Muscle layer of duodenum (tissue), 2 donors: ENCODE measurements at regions not wholly inside any gene's neighbourhood (a gene's known extent, or its start where the extent isn't known, plus 50 kb on each side); places are given as distances from the start of the nearest gene placed in this dataset.
A peak's percentile ranks its signal among the peaks of the same experiment; 100 is the strongest.

ENCODE experiments used
- H3K27ac ChIP-seq: one replicate; pipeline ENCODE4 v1.7.0; 2013; ENCODE audit warnings: mild to moderate bottlenecking, low read length
- H3K27me3 ChIP-seq: one replicate; pipeline ENCODE4 v1.7.0; 2013; ENCODE audit warnings: low read depth, mild to moderate bottlenecking, control low read depth, low read length
- H3K36me3 ChIP-seq, 2 donors: one replicate each; pipeline ENCODE4 v1.7.0; 2013; ENCODE audit warnings: low read length in 2 of 2, control low read depth in 1 of 2, mild to moderate bottlenecking in 1 of 2; ENCODE audit not compliant: insufficient read depth in 2 of 2, control insufficient read depth in 1 of 2
- H3K4me1 ChIP-seq, 2 donors: one replicate each; pipeline ENCODE4 v1.7.0; 2013; ENCODE audit warnings: low read length in 2 of 2, mild to moderate bottlenecking in 2 of 2, control low read depth in 1 of 2, moderate library complexity in 1 of 2; ENCODE audit not compliant: insufficient read depth in 2 of 2, control insufficient read depth in 1 of 2
- H3K4me3 ChIP-seq, 2 donors: one replicate each; pipeline ENCODE4 v1.7.0; 2013; ENCODE audit warnings: low read length in 2 of 2, low read depth in 1 of 2, mild to moderate bottlenecking in 1 of 2
- H3K9me3 ChIP-seq, 2 donors: one replicate each; pipeline ENCODE4 v1.7.0; 2013; ENCODE audit warnings: low read length in 2 of 2, control low read depth in 1 of 2, mild to moderate bottlenecking in 1 of 2; ENCODE audit not compliant: control insufficient read depth in 1 of 2
- donor health status: healthy.

GRCh38 chr2:104430852-104431251, 423.1 kb upstream of the POU3F3 start:
- Histone ChIP-seq H3K36me3 (no peaks in the 10 kb centered on the region), H3K9me3 (no peaks in the 10 kb centered on the region), H3K27ac (no peak overlapping the region), H3K4me3 (no peak overlapping the region), H3K27me3 (no peaks in the 10 kb centered on the region), H3K4me1 (no peaks in the 10 kb centered on the region)

GRCh38 chr2:104431701-104432121, 422.2 kb upstream of the POU3F3 start:
- no peak overlapping the region for H3K27ac ChIP-seq
- H3K36me3 ChIP-seq: no peaks in the 10 kb centered on the region
- H3K27me3 ChIP-seq: no peaks in the 10 kb centered on the region
- no peaks in the 10 kb centered on the region for H3K4me1 ChIP-seq
- no peak overlapping the region for H3K4me3 ChIP-seq
- H3K9me3 ChIP-seq: no peaks in the 10 kb centered on the region

GRCh38 chr2:104432401-104432800, 421.5 kb upstream of the POU3F3 start:
- H3K36me3 ChIP-seq: no peaks in the 10 kb centered on the region
- no peaks in the 10 kb centered on the region for H3K27me3 ChIP-seq
- H3K27ac ChIP-seq: no peak overlapping the region
- no peaks in the 10 kb centered on the region for H3K9me3 ChIP-seq
- no peak overlapping the region for H3K4me3 ChIP-seq
- no peaks in the 10 kb centered on the region for H3K4me1 ChIP-seq

GRCh38 chr2:104432991-104433390, 420.9 kb upstream of the POU3F3 start:
- no peaks in the 10 kb centered on the region for H3K36me3 ChIP-seq
- H3K4me1 ChIP-seq: no peaks in the 10 kb centered on the region
- no peak overlapping the region for H3K4me3 ChIP-seq
- H3K9me3 ChIP-seq: no peaks in the 10 kb centered on the region
- H3K27me3 ChIP-seq: no peaks in the 10 kb centered on the region
- H3K27ac ChIP-seq: no peak overlapping the region

- Histone ChIP-seq H3K4me3 (no peak overlapping the region), H3K27ac (no peak overlapping the region), H3K4me1 (no peaks in the 10 kb centered on the region), H3K9me3 (no peaks in the 10 kb centered on the region), H3K27me3 (no peaks in the 10 kb centered on the region), H3K36me3 (no peaks in the 10 kb centered on the region)
Measured at GRCh38 chr2:104433657-104434056, 420.3 kb upstream of the POU3F3 start.

GRCh38 chr2:104434318-104434792, 419.6 kb upstream of the POU3F3 start:
- no peaks in the 10 kb centered on the region for H3K27me3 ChIP-seq
- no peaks in the 10 kb centered on the region for H3K9me3 ChIP-seq
- peak overlapping the region; percentile 46 to 49 for H3K4me3 ChIP-seq
- no peak overlapping the region for H3K27ac ChIP-seq
- H3K4me1 ChIP-seq: no peaks in the 10 kb centered on the region
- no peaks in the 10 kb centered on the region for H3K36me3 ChIP-seq

GRCh38 chr2:104434966-104435365, 418.9 kb upstream of the POU3F3 start:
- H3K9me3 ChIP-seq: no peaks in the 10 kb centered on the region
- H3K27ac ChIP-seq: no peak overlapping the region
- H3K27me3 ChIP-seq: no peaks in the 10 kb centered on the region
- no peaks in the 10 kb centered on the region for H3K4me1 ChIP-seq
- H3K4me3 ChIP-seq: peak overlapping the region in 1 of 2 donors; percentile 49
- no peaks in the 10 kb centered on the region for H3K36me3 ChIP-seq

- H3K4me3 ChIP-seq: no peak overlapping the region
Measured at GRCh38 chr2:104438481-104438880, 415.4 kb upstream of the POU3F3 start.

GRCh38 chr2:104443145-104443544, 410.8 kb upstream of the POU3F3 start:
- H3K9me3 ChIP-seq: no peaks in the 10 kb centered on the region
- H3K4me3 ChIP-seq: no peak overlapping the region
- no peak overlapping the region for H3K27ac ChIP-seq

More at GRCh38 chr2:104438481-104438880, 415.4 kb upstream of the POU3F3 start:
- H3K36me3 ChIP-seq: no peaks in the 10 kb centered on the region
- no peak overlapping the region for H3K27ac ChIP-seq
- no peaks in the 10 kb centered on the region for H3K9me3 ChIP-seq
- H3K4me1 ChIP-seq: no peaks in the 10 kb centered on the region
- no peaks in the 10 kb centered on the region for H3K27me3 ChIP-seq

GRCh38 chr2:104444392-104444791, 409.5 kb upstream of the POU3F3 start:
- Histone ChIP-seq H3K9me3 (no peaks in the 10 kb centered on the region), H3K27ac (no peak overlapping the region), H3K4me3 (no peak overlapping the region), H3K4me1 (no peaks in the 10 kb centered on the region), H3K36me3 (no peaks in the 10 kb centered on the region), H3K27me3 (no peaks in the 10 kb centered on the region)

More at GRCh38 chr2:104443145-104443544, 410.8 kb upstream of the POU3F3 start:
- Histone ChIP-seq H3K4me1 (no peaks in the 10 kb centered on the region), H3K27me3 (no peaks in the 10 kb centered on the region), H3K36me3 (no peaks in the 10 kb centered on the region)

GRCh38 chr2:104444889-104445288, 409.0 kb upstream of the POU3F3 start:
- Histone ChIP-seq H3K4me3 (no peak overlapping the region), H3K27me3 (no peaks in the 10 kb centered on the region), H3K27ac (no peak overlapping the region), H3K36me3 (no peaks in the 10 kb centered on the region), H3K9me3 (no peaks in the 10 kb centered on the region), H3K4me1 (no peaks in the 10 kb centered on the region)

GRCh38 chr2:104447831-104448434, 406.0 kb upstream of the POU3F3 start:
- H3K9me3 ChIP-seq: no peaks in the 10 kb centered on the region
- no peaks in the 10 kb centered on the region for H3K36me3 ChIP-seq
- no peak overlapping the region for H3K4me3 ChIP-seq
- H3K4me1 ChIP-seq: no peaks in the 10 kb centered on the region
- no peak overlapping the region for H3K27ac ChIP-seq
- H3K27me3 ChIP-seq: no peaks in the 10 kb centered on the region
